Left lung (tissue), 4 donors: ENCODE measurements at regions not wholly inside any gene's neighbourhood (a gene's known extent, or its start where the extent isn't known, plus 50 kb on each side); places are given as distances from the start of the nearest gene placed in this dataset.

ENCODE experiments used
- ATAC-seq: fragments of 200-7000 bp; cut with Tn5 transposase; one replicate; pipeline ENCODE4 v1.9.1; 2020; ENCODE audit warnings: moderate library complexity
- DNase-seq, 4 donors: peaks; one replicate each; pipeline ENCODE4 v3.0.0-alpha.2; 2013 to 2020
- H3K27ac ChIP-seq, 2 donors: fragments of 200-600 bp; sonication (generic) in 1 of 2; one replicate each; pipeline versions ENCODE4 v1.5.0 to v1.8.0; 2020 to 2021
- H3K27me3 ChIP-seq, 2 donors: fragments of 200-600 bp; sonication (generic) in 1 of 2; one replicate each; pipeline versions ENCODE4 v1.5.0 to v1.8.0; 2020 to 2021
- H3K36me3 ChIP-seq, 2 donors: fragments of 200-600 bp; sonication (generic) in 1 of 2; one replicate each; pipeline versions ENCODE4 v1.5.0 to v1.8.0; 2020 to 2021
- H3K4me1 ChIP-seq, 2 donors: fragments of 200-600 bp; one replicate each; pipeline ENCODE4 v1.8.0; 2021
- H3K4me3 ChIP-seq, 2 donors: fragments of 200-600 bp; sonication (generic) in 1 of 2; one replicate each; pipeline versions ENCODE4 v1.5.0 to v1.8.0; 2020 to 2021; ENCODE audit warnings: mild to moderate bottlenecking in 1 of 2
- H3K9me3 ChIP-seq, 2 donors: fragments of 200-600 bp; sonication (generic) in 1 of 2; one replicate each; pipeline versions ENCODE4 v1.5.0 to v1.8.0; 2020 to 2021
- intact Hi-C, 2 donors: fragments of 100-400 bp; cut with DNase I; formaldehyde crosslinking; loops; one replicate each; pipeline versions ENCODE4 v1.11.2 to v1.14.2; 2022
- TF ChIP-seq, protein P1 (sequence below), 2 donors: fragments of 200-600 bp; sonication (generic) in 1 of 2; IDR thresholded peaks; one replicate each; pipeline versions ENCODE4 v1.5.0 to v1.8.0; 2021; ENCODE audit warnings: antibody characterized with exemption in 2 of 2
- donor health status: DM: no; HTN: yes; CAD: no.
- donor health status: DM: no; HTN: no; CAD: no.

DNA sequence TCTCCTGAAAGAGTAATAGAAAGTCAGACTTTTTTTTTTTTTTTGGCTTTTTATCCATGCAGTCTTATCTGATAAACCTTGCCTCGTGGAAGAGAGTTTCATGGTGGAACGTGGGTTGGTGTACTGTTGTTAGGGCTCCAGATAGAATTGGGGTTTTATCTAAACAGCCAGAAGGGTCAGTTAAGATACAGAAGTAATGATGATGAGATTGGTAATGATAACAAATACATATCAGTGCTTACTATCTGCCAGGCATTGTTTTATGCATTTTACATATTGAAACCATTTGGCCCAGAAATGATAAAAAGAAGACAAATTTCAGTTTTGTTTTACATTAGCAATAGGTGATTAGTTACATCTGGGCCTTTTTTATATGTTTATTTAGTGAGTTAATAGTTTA, 372.8 kb upstream of the PRICKLE1 start:
- Histone ChIP-seq H3K4me1 (peaks cover 0 to 4% of the 10 kb centered on the region in 2 donors), H3K27me3 (no peaks in the 10 kb centered on the region), H3K4me3 (no peak overlapping the region), H3K36me3 (no peaks in the 10 kb centered on the region), H3K27ac (no peak overlapping the region), H3K9me3 (no peaks in the 10 kb centered on the region)
- intact Hi-C loops: no loop called here
- DNase-seq (no peak), ATAC-seq (no peak)
- TF ChIP-seq, protein P1, sequence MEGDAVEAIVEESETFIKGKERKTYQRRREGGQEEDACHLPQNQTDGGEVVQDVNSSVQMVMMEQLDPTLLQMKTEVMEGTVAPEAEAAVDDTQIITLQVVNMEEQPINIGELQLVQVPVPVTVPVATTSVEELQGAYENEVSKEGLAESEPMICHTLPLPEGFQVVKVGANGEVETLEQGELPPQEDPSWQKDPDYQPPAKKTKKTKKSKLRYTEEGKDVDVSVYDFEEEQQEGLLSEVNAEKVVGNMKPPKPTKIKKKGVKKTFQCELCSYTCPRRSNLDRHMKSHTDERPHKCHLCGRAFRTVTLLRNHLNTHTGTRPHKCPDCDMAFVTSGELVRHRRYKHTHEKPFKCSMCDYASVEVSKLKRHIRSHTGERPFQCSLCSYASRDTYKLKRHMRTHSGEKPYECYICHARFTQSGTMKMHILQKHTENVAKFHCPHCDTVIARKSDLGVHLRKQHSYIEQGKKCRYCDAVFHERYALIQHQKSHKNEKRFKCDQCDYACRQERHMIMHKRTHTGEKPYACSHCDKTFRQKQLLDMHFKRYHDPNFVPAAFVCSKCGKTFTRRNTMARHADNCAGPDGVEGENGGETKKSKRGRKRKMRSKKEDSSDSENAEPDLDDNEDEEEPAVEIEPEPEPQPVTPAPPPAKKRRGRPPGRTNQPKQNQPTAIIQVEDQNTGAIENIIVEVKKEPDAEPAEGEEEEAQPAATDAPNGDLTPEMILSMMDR (IDR thresholded peaks at IDR 0.05): no peak

DNA sequence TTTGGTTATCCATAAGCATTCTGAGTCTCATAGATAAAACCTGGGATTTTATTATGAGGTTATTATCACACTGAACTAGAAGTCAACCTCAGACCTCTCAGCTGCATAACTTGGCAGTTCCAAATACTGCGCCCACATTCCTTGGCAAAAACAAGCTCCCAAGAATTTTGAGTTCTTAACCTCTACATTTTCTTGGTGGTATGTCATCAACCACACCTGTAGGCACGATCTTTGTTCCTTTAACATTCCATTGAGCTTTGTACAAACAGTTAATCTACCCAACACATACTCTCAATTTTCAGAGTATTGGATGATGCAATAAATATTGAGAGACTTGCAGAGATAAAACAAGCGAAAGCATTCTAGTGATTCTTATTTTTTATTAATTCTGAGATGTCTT, 371.8 kb upstream of the PRICKLE1 start:
- H3K27ac ChIP-seq: no peak overlapping the region
- H3K27me3 ChIP-seq: no peaks in the 10 kb centered on the region
- ATAC-seq (peak; percentile 85), DNase-seq (peak in 1 of 4 donors; percentile 33)
- TF ChIP-seq, protein P1 (IDR thresholded peaks at IDR 0.05): no peak
- no peaks in the 10 kb centered on the region for H3K9me3 ChIP-seq
- intact Hi-C loops: no loop called here
- no peaks in the 10 kb centered on the region for H3K36me3 ChIP-seq
- no peak overlapping the region for H3K4me3 ChIP-seq
- peaks cover 0 to 4% of the 10 kb centered on the region in 2 donors for H3K4me1 ChIP-seq

DNA sequence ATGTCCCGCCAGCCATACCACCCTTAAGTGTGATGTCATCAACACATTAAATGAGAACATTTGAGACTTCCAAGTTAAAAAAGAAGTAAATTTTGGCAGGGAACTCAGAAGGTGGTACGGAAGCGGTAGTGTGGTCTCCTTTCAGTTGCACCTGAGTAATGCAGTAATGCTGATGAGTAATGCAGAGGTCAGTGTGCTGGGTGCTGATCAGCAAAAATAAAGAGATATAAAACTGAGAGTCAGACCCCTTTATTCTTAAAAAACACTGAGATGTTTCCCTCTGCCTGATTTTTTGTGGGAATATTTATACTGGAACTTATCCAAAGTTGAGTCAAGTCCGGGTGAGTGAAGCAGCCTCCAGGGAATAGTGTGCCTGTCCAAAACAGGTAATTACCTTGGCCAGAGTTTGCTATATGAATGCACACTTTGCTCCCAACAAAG, 370.6 kb upstream of the PRICKLE1 start:
- H3K9me3 ChIP-seq: no peaks in the 10 kb centered on the region
- no peaks in the 10 kb centered on the region for H3K36me3 ChIP-seq
- no peak for DNase-seq
- intact Hi-C loops: no loop called here
- H3K4me1 ChIP-seq: peaks cover 0 to 4% of the 10 kb centered on the region in 2 donors
- no peak overlapping the region for H3K27ac ChIP-seq
- no peak for ATAC-seq
- H3K27me3 ChIP-seq: no peaks in the 10 kb centered on the region
- TF ChIP-seq, protein P1 (IDR thresholded peaks at IDR 0.05): no peak
- H3K4me3 ChIP-seq: no peak overlapping the region

DNA sequence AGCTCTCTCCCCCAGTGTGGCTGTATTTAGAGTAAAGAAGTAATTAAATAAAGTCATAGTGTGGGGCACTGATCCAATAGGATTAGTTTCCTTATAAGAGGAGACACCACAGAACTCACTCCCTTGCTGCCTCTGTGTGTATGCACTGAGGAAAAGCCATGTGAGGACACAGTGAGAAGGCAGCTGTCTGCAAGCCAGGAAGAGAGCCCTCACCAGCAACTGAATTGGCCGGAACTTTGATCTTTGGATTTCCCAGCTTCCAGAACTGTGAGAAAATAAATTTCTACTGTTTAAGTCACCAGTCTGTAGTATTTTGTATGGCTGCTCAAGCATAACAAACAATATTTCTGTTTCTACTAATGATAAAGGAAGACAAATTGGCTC, 368.7 kb upstream of the PRICKLE1 start:
- no peaks in the 10 kb centered on the region for H3K27me3 ChIP-seq
- peaks cover 0 to 5% of the 10 kb centered on the region in 2 donors for H3K9me3 ChIP-seq
- no peak overlapping the region for H3K27ac ChIP-seq
- H3K4me1 ChIP-seq: peaks cover 0 to 3% of the 10 kb centered on the region in 2 donors
- intact Hi-C loops: no loop called here
- H3K36me3 ChIP-seq: no peaks in the 10 kb centered on the region
- DNase-seq (no peak), ATAC-seq (no peak)
- no peak overlapping the region for H3K4me3 ChIP-seq
- TF ChIP-seq, protein P1 (IDR thresholded peaks at IDR 0.05): no peak

DNA sequence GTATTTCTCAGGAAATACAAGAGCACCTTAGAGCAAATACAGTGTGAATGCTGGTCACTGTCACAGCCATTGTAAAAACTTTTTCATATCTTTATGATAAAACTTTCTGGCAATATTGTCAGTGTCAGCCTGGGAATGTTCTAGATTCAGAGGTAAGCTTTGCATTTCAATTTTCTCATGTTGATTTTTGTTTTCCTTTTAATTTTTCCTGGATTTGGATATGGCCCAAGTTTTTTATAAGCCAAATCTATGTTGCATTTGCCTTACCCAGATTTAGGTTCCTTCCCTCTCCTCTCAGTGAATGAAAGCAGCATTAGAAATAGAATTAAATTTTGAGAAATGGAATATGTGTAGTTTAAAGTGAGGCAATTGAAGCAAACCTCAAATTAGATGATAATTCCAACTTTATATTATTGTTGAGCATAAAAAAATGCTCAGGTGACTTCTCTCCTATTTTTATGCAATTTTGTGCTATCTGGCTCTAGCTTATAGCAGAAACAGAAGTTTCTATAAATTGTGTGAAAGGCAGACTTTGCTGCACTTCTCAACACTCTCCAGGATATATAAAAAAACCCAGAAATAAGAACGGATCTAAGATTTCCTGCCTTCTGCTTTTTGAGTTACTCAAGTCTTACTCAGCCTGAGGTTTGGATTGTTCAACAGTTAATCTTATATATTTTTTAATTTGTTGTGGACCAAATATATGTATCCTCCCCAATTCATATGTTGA, 368.2 kb upstream of the PRICKLE1 start:
- intact Hi-C loops: no loop called here
- Histone ChIP-seq H3K4me3 (no peak overlapping the region), H3K27ac (no peak overlapping the region), H3K36me3 (no peaks in the 10 kb centered on the region), H3K4me1 (no peaks in the 10 kb centered on the region), H3K9me3 (peaks cover 0 to 9% of the 10 kb centered on the region in 2 donors), H3K27me3 (no peaks in the 10 kb centered on the region)
- TF ChIP-seq, protein P1 (IDR thresholded peaks at IDR 0.05): no peak
- no peak for ATAC-seq
- DNase-seq: no peak
